Heart left ventricle (tissue), 13 donors: ENCODE measurements at regions not wholly inside any gene's neighbourhood (a gene's known extent, or its start where the extent isn't known, plus 50 kb on each side); places are given as distances from the start of the nearest gene placed in this dataset.

ENCODE experiments used
- CTCF ChIP-seq, 12 donors: fragments of 200-600 bp; sonication (generic) in 4 of 12; IDR thresholded peaks; one replicate each; pipeline versions ENCODE4 v1.5.0 to v1.8.0; 2018 to 2022; ENCODE audit warnings: antibody characterized with exemption in 12 of 12, mild to moderate bottlenecking in 5 of 12
- POLR2A ChIP-seq, 2 donors: fragments of 450-650 bp; IDR thresholded peaks; one replicate each; pipeline ENCODE4 v1.6.1; 2017; ENCODE audit warnings: antibody characterized with exemption in 2 of 2, mild to moderate bottlenecking in 2 of 2, moderate library complexity in 2 of 2
- donor health status: ischemic (EF 13 %, LVEDD 7.1; RV severe dilation, severe dysfunction).
- donor health status: DM: no; HTN: yes; CAD: no.
- donor health status: DM: no; HTN: no; CAD: no.
- donor health status: ischemic (EF 25% LVEDD 6.9; RV normal size, moderate dysfunction).
- donor health status: ischemic (EF 25% LVEDD 5.7; RV mildly dilated, moderate dysfunction).
- donor health status: ischemic (EF 35%, LVEDD 5.7; RV mildly dilated, moderate dysfunction).
- donor health status: nonischemic (EF 11% LVEDD 7.7; RV severe dilation, severe dysfunction).
- donor health status: DM: yes; HTN: yes; CAD: no.
- donor health status: PGD.
- donor health status: ischemic (EF 29% LVEDD 5.4; RV normal size, mild dysfunction).
- donor health status: nonischemic (EF 23%, LVEDD 6.1; RV moderate dilation, normal function).

- TF ChIP-seq CTCF (IDR thresholded peaks at IDR 0.05) (no peak), POLR2A (IDR thresholded peaks at IDR 0.05) (no peak)
Measured at GRCh38 chr14:98252820-98253219, 1019.2 kb downstream of the BCL11B start.
